ENCODE measurements at regions not wholly inside any gene's neighbourhood (a gene's known extent, or its start where the extent isn't known, plus 50 kb on each side); places are given as distances from the start of the nearest gene placed in this dataset.

- H3K9me3 Mint-ChIP-seq = no peaks in the 10 kb centered on the region
- H3K4me1 Mint-ChIP-seq (ENCODE audit: low read depth) = no peaks in the 10 kb centered on the region
- intact Hi-C loops (cut with micrococcal nuclease) = no loop called here
- H3K27ac Mint-ChIP-seq = no peak overlapping the region
- CTCF ChIA-PET = no interaction called here
- peaks cover 9% of the 10 kb centered on the region for H3K27me3 Mint-ChIP-seq (ENCODE audit: low read depth)
- DNase-seq = no peak
- H3K4me3 Mint-ChIP-seq = no peak overlapping the region
- H3K36me3 Mint-ChIP-seq (ENCODE audit: low read depth) = no peaks in the 10 kb centered on the region
Measured at GRCh38 chr7:116348346-116348745, 138.0 kb downstream of the TES start.

GRCh38 chr7:116351966-116352365 is 141.6 kb downstream of the TES start:
- Mint-ChIP-seq H3K9me3 (no peaks in the 10 kb centered on the region), H3K36me3 (ENCODE audit: low read depth) (no peaks in the 10 kb centered on the region), H3K4me1 (ENCODE audit: low read depth) (no peaks in the 10 kb centered on the region), H3K27me3 (ENCODE audit: low read depth) (peaks cover 11% of the 10 kb centered on the region), H3K4me3 (no peak overlapping the region), H3K27ac (no peak overlapping the region)
- CTCF ChIA-PET = no interaction called here
- no peak for DNase-seq
- intact Hi-C loops (cut with micrococcal nuclease) = no loop called here

- intact Hi-C loops (cut with micrococcal nuclease) = no loop called here
- no peak overlapping the region for H3K27ac Mint-ChIP-seq
- CTCF ChIA-PET = no interaction called here
Measured at GRCh38 chr7:116353647-116354046, 143.3 kb downstream of the TES start.

GRCh38 chr7:116354171-116354545 is 143.8 kb downstream of the TES start:
- intact Hi-C loops (cut with micrococcal nuclease) = no loop called here
- Mint-ChIP-seq H3K36me3 (ENCODE audit: low read depth) (no peaks in the 10 kb centered on the region), H3K27ac (no peak overlapping the region), H3K9me3 (no peaks in the 10 kb centered on the region), H3K27me3 (ENCODE audit: low read depth) (peaks cover 8% of the 10 kb centered on the region), H3K4me1 (ENCODE audit: low read depth) (no peaks in the 10 kb centered on the region), H3K4me3 (no peak overlapping the region)
- CTCF ChIA-PET = interaction anchor here (0.5 kb wide), 1 partner anchor 102 kb away, joined by 3 read pairs; no protein-coding TSS in a partner anchor
- DNase-seq = no peak

More at GRCh38 chr7:116353647-116354046, 143.3 kb downstream of the TES start:
- no peaks in the 10 kb centered on the region for H3K36me3 Mint-ChIP-seq (ENCODE audit: low read depth)
- H3K27me3 Mint-ChIP-seq (ENCODE audit: low read depth) = peaks cover 11% of the 10 kb centered on the region
- no peak for DNase-seq
- no peaks in the 10 kb centered on the region for H3K4me1 Mint-ChIP-seq (ENCODE audit: low read depth)
- no peak overlapping the region for H3K4me3 Mint-ChIP-seq
- H3K9me3 Mint-ChIP-seq = no peaks in the 10 kb centered on the region

GRCh38 chr7:116354546-116355423 is 144.4 kb downstream of the TES start:
- intact Hi-C loops (cut with micrococcal nuclease) = no loop called here
- Mint-ChIP-seq H3K27me3 (ENCODE audit: low read depth) (peaks cover 8% of the 10 kb centered on the region), H3K4me3 (no peak overlapping the region), H3K9me3 (no peaks in the 10 kb centered on the region), H3K36me3 (ENCODE audit: low read depth) (no peaks in the 10 kb centered on the region), H3K27ac (no peak overlapping the region), H3K4me1 (ENCODE audit: low read depth) (no peaks in the 10 kb centered on the region)
- CTCF ChIA-PET = interaction anchor here (0.5 kb wide), 1 partner anchor 103 kb away, joined by 3 read pairs; no protein-coding TSS in a partner anchor
- DNase-seq = no peak

GRCh38 chr7:116355424-116355765 is 144.1 kb upstream of the CAV2 start:
- Mint-ChIP-seq H3K4me1 (ENCODE audit: low read depth) (no peaks in the 10 kb centered on the region), H3K9me3 (no peaks in the 10 kb centered on the region), H3K36me3 (ENCODE audit: low read depth) (no peaks in the 10 kb centered on the region), H3K4me3 (no peak overlapping the region), H3K27me3 (ENCODE audit: low read depth) (peaks cover 8% of the 10 kb centered on the region), H3K27ac (no peak overlapping the region)
- DNase-seq = no peak
- CTCF ChIA-PET = no interaction called here
- intact Hi-C loops (cut with micrococcal nuclease) = no loop called here

GRCh38 chr7:116356333-116356965 is 143.1 kb upstream of the CAV2 start:
- CTCF ChIA-PET = no interaction called here
- no peak for DNase-seq
- Mint-ChIP-seq H3K27ac (no peak overlapping the region), H3K27me3 (ENCODE audit: low read depth) (peaks cover 8% of the 10 kb centered on the region), H3K4me1 (ENCODE audit: low read depth) (no peaks in the 10 kb centered on the region), H3K9me3 (no peaks in the 10 kb centered on the region), H3K4me3 (no peak overlapping the region), H3K36me3 (ENCODE audit: low read depth) (no peaks in the 10 kb centered on the region)
- intact Hi-C loops (cut with micrococcal nuclease) = no loop called here

GRCh38 chr7:116356979-116357378 is 142.6 kb upstream of the CAV2 start:
- H3K9me3 Mint-ChIP-seq = no peaks in the 10 kb centered on the region
- no peak overlapping the region for H3K4me3 Mint-ChIP-seq
- H3K4me1 Mint-ChIP-seq (ENCODE audit: low read depth) = no peaks in the 10 kb centered on the region

GRCh38 chr7:116357781-116358670 is 141.5 kb upstream of the CAV2 start:
- Mint-ChIP-seq H3K36me3 (ENCODE audit: low read depth) (no peaks in the 10 kb centered on the region), H3K4me3 (no peak overlapping the region), H3K9me3 (no peaks in the 10 kb centered on the region), H3K4me1 (ENCODE audit: low read depth) (no peaks in the 10 kb centered on the region), H3K27ac (no peak overlapping the region), H3K27me3 (ENCODE audit: low read depth) (peaks cover 14% of the 10 kb centered on the region)
- intact Hi-C loops (cut with micrococcal nuclease) = no loop called here
- DNase-seq = no peak
- CTCF ChIA-PET = interaction anchor here (0.7 kb wide), 1 partner anchor 741 kb away, joined by 3 read pairs; no protein-coding TSS in a partner anchor

More at GRCh38 chr7:116356979-116357378, 142.6 kb upstream of the CAV2 start:
- intact Hi-C loops (cut with micrococcal nuclease) = no loop called here
- no peaks in the 10 kb centered on the region for H3K36me3 Mint-ChIP-seq (ENCODE audit: low read depth)
- CTCF ChIA-PET = no interaction called here
- H3K27me3 Mint-ChIP-seq (ENCODE audit: low read depth) = peaks cover 11% of the 10 kb centered on the region
- DNase-seq = no peak
- H3K27ac Mint-ChIP-seq = no peak overlapping the region

- H3K27me3 Mint-ChIP-seq (ENCODE audit: low read depth) = peaks cover 7% of the 10 kb centered on the region
- H3K4me1 Mint-ChIP-seq (ENCODE audit: low read depth) = no peaks in the 10 kb centered on the region
- CTCF ChIA-PET = no interaction called here
- DNase-seq = no peak
- no peak overlapping the region for H3K27ac Mint-ChIP-seq
- no peaks in the 10 kb centered on the region for H3K9me3 Mint-ChIP-seq
- intact Hi-C loops (cut with micrococcal nuclease) = no loop called here
- H3K36me3 Mint-ChIP-seq (ENCODE audit: low read depth) = no peaks in the 10 kb centered on the region
- no peak overlapping the region for H3K4me3 Mint-ChIP-seq
Measured at GRCh38 chr7:116361767-116362166, 137.8 kb upstream of the CAV2 start.

GRCh38 chr7:116363637-116364432 is 135.7 kb upstream of the CAV2 start:
- H3K9me3 Mint-ChIP-seq = no peaks in the 10 kb centered on the region
- DNase-seq = no peak
- no peaks in the 10 kb centered on the region for H3K36me3 Mint-ChIP-seq (ENCODE audit: low read depth)
- no peak overlapping the region for H3K4me3 Mint-ChIP-seq
- no peak overlapping the region for H3K27ac Mint-ChIP-seq
- CTCF ChIA-PET = no interaction called here
- peaks cover 10% of the 10 kb centered on the region for H3K27me3 Mint-ChIP-seq (ENCODE audit: low read depth)
- intact Hi-C loops (cut with micrococcal nuclease) = no loop called here
- no peaks in the 10 kb centered on the region for H3K4me1 Mint-ChIP-seq (ENCODE audit: low read depth)

- H3K27ac Mint-ChIP-seq = no peak overlapping the region
- intact Hi-C loops (cut with micrococcal nuclease) = no loop called here
- H3K27me3 Mint-ChIP-seq (ENCODE audit: low read depth) = peaks cover 10% of the 10 kb centered on the region
- no peak overlapping the region for H3K4me3 Mint-ChIP-seq
- no peak for DNase-seq
- H3K4me1 Mint-ChIP-seq (ENCODE audit: low read depth) = no peaks in the 10 kb centered on the region
- H3K36me3 Mint-ChIP-seq (ENCODE audit: low read depth) = no peaks in the 10 kb centered on the region
- CTCF ChIA-PET = no interaction called here
- H3K9me3 Mint-ChIP-seq = no peaks in the 10 kb centered on the region
Measured at GRCh38 chr7:116364469-116364868, 135.1 kb upstream of the CAV2 start.
